ENCODE measurements at regions not wholly inside any gene's neighbourhood (a gene's known extent, or its start where the extent isn't known, plus 50 kb on each side); places are given as distances from the start of the nearest gene placed in this dataset.

- TF ChIP-seq CTCF (conservative IDR thresholded peaks at IDR 0.05; ENCODE audit: low read depth, low read length): no peak
- TF ChIP-seq POLR2A (IDR thresholded peaks at IDR 0.05; ENCODE audit: low read depth, low read length): no peak
- TF ChIP-seq CEBPB (IDR thresholded peaks at IDR 0.05; ENCODE audit: low read depth, low read length): no peak
- TF ChIP-seq CHD1 (IDR thresholded peaks at IDR 0.05; ENCODE audit: low read depth, low read length): no peak
- TF ChIP-seq NFE2L2 (IDR thresholded peaks at IDR 0.05; ENCODE audit: low read depth, low read length): no peak
- TF ChIP-seq RAD21 (IDR thresholded peaks at IDR 0.05; ENCODE audit: low read length): no peak
Observed at GRCh38 chr9:108213511-108213910, 642.3 kb downstream of the ACTL7B start.
